IMR-90 (cell line): ENCODE measurements at regions not wholly inside any gene's neighbourhood (a gene's known extent, or its start where the extent isn't known, plus 50 kb on each side); places are given as distances from the start of the nearest gene placed in this dataset.

Experiments
- CEBPB ChIP-seq: IDR thresholded peaks from 2 replicates; pipeline ENCODE4 v1.6.1; 2012; ENCODE audit warnings: low read depth, low read length, improper control_type of control experiment
- MXI1 ChIP-seq: IDR thresholded peaks from 2 replicates; pipeline ENCODE4 v1.6.1; 2012; ENCODE audit warnings: low read depth, mild to moderate bottlenecking, low read length, moderate library complexity, borderline replicate concordance
- POLR2A ChIP-seq: IDR thresholded peaks from 2 replicates; pipeline ENCODE4 v1.6.1; 2012; ENCODE audit warnings: mild to moderate bottlenecking, low read depth, low read length
- TF ChIP-seq, protein P1 (sequence below): conservative IDR thresholded peaks from 2 replicates; pipeline ENCODE4 v1.5.1; 2012; ENCODE audit warnings: mild to moderate bottlenecking, low read depth, low read length, improper control_type of control experiment
- TF ChIP-seq, protein P2 (sequence below): fragments of 150-350 bp; IDR thresholded peaks from 2 replicates; pipeline ENCODE4 v1.6.1; 2017; ENCODE audit warnings: mild to moderate bottlenecking, antibody characterized with exemption, low read length, low read depth

DNA sequence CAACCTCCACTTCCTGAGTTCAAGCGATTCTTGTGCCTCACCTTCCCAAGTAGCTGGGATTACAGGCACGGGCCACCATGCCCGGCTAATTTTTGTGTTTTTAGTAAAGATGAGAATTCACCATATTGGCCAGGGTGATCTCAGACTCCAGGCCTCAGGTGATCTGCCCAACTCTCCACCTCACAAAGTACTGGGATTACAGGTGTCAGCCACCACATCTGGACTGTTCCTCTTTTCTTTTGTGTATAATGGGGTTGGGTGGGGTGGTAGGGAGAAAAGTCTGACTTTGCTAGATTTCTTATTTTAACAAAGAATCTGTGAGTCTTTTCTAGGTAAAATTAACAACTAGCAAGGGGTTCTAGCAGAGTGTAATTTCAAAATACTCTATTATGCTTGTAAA, 92.7 kb upstream of the AMN1 start:
- TF ChIP-seq, protein P1, sequence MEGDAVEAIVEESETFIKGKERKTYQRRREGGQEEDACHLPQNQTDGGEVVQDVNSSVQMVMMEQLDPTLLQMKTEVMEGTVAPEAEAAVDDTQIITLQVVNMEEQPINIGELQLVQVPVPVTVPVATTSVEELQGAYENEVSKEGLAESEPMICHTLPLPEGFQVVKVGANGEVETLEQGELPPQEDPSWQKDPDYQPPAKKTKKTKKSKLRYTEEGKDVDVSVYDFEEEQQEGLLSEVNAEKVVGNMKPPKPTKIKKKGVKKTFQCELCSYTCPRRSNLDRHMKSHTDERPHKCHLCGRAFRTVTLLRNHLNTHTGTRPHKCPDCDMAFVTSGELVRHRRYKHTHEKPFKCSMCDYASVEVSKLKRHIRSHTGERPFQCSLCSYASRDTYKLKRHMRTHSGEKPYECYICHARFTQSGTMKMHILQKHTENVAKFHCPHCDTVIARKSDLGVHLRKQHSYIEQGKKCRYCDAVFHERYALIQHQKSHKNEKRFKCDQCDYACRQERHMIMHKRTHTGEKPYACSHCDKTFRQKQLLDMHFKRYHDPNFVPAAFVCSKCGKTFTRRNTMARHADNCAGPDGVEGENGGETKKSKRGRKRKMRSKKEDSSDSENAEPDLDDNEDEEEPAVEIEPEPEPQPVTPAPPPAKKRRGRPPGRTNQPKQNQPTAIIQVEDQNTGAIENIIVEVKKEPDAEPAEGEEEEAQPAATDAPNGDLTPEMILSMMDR = no peak
- TF ChIP-seq MXI1 = no peak
- TF ChIP-seq POLR2A = no peak
- no peak for TF ChIP-seq CEBPB
- TF ChIP-seq, protein P2, sequence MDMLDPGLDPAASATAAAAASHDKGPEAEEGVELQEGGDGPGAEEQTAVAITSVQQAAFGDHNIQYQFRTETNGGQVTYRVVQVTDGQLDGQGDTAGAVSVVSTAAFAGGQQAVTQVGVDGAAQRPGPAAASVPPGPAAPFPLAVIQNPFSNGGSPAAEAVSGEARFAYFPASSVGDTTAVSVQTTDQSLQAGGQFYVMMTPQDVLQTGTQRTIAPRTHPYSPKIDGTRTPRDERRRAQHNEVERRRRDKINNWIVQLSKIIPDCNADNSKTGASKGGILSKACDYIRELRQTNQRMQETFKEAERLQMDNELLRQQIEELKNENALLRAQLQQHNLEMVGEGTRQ = no peak
